ENCODE measurements at regions not wholly inside any gene's neighbourhood (a gene's known extent, or its start where the extent isn't known, plus 50 kb on each side); places are given as distances from the start of the nearest gene placed in this dataset.

- DNase-seq (ENCODE audit: low spot score), result no peak
Observed at GRCh38 chr6:120116343-120116742, 766.8 kb upstream of the MAN1A1 start.

DNA sequence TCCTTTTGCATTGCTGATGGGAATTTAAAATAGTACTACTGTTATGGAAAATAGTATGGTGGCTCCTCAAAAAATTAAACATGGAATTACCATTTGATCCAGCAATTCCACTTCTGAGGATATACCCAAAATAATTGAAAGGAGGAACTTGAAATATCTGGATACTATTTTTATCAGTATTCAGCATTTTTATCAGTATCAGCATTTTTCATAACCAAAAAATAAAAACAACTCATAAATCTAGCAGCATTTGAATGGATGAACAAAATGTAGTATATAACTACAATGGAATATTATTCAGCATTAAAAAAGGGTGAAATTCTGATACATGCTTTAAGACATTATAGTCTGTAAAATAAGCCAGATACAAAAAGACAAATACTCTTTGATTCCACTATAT lies 763.4 kb upstream of the MAN1A1 start:
- DNase-seq (ENCODE audit: low spot score), result no peak

- DNase-seq (ENCODE audit: low spot score), result no peak
Observed at GRCh38 chr6:120111001-120111400, 761.4 kb upstream of the MAN1A1 start.

GRCh38 chr6:120108061-120108795 lies 758.7 kb upstream of the MAN1A1 start:
- no peak for DNase-seq (ENCODE audit: low spot score)

DNA sequence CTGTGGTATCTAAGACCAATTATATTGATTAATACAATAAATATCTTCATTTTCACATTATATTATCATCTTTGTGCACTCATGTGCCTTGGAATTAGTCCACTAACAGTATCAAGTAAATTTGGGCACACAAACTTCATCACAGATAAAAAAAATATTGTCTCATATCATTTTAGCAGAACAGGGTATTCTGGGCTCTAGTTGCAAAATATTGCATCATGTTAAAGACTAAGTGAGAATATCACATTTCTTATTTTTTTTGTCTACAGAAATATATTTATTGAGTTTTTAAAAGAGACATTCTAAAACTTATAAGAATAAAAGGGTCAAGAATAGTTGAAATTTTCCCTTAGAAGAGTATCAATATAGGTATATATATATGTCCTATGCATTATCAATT lies 754.1 kb upstream of the MAN1A1 start:
- DNase-seq (ENCODE audit: low spot score), result no peak

GRCh38 chr6:120096696-120097260 lies 747.2 kb upstream of the MAN1A1 start:
- no peak for DNase-seq (ENCODE audit: low spot score)

DNA sequence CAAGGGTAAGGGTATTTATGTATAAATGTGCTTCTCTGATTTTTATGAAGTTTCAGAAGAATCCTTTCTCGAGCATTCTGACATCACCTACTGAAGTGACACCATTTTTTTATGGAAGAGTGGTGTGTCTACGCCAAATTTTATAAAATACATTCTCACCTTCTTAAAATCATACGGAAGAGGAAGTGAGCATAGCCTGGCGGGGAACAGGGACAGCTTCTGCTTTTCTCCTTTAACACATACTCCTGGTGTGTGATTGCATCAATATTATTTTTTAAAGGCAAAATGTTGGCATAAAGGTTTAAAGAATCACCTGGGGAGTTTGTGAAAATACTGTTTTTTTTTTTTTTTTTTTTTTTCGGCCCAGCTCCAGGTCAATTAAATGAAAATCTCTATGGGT lies 733.6 kb upstream of the MAN1A1 start:
- DNase-seq (ENCODE audit: low spot score), result no peak

DNA sequence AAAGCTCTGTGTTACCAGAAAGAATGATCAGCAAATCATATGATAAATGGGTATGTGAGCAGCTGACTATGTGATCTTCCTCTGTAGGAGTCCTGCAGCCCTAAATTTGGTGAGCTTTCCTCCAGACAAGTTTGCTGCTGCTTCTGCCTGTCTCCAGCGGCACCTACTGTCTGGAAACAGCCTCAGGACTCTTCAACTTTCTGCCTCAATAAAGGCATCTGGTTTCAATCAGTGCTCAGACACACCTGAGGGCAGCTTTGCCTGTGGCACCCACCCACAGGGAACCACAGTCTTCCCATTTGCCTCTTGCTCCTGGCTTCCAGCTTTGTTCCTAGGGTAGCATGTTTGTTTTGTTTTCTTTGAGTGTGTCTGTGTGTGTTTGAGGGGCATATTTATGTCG lies 727.9 kb upstream of the MAN1A1 start:
- DNase-seq (ENCODE audit: low spot score), result no peak

GRCh38 chr6:120058410-120058809 lies 708.8 kb upstream of the MAN1A1 start:
- DNase-seq (ENCODE audit: low spot score), result no peak

DNA sequence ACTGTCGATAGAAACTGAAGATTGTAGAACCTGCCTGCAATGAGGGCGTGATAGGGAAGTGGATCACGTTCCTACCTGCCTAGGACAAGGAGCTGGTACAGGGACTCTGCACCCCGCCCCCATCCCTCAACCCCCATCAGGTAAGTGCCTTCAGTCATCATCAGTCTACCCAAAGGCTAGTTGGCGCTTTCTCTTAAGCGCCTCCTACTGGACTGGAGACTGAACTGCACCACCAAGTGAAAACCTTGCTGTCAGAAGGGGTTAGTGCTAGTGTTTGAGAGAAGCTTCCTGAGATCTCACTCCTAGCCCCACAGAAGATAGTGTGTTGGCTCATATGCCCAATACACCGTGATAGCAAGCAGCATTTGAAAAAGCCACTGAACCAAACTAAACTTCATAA lies 706.5 kb upstream of the MAN1A1 start:
- no peak for DNase-seq (ENCODE audit: low spot score)

- no peak for DNase-seq (ENCODE audit: low spot score)
Observed at GRCh38 chr6:120055071-120055470, 705.5 kb upstream of the MAN1A1 start.

DNA sequence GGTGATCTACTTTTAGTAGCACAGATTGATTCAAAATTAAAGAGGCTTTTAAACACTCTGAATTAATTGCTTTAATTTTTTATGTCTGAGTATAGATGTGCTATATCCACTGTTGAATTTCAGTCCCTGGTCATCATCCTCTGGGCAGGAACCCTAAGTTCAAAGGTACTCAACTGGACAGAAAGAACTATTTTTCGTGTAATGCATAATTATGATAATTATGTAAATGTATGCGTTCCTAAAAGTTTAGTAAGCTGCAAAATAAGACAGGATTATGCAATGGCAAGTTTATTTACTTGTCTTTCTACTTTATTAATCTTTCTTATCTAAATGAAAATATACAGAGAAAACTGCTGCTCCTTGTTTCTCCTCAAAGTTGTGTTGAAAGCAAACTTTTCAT lies 690.1 kb upstream of the MAN1A1 start:
- DNase-seq (ENCODE audit: low spot score), result no peak

DNA sequence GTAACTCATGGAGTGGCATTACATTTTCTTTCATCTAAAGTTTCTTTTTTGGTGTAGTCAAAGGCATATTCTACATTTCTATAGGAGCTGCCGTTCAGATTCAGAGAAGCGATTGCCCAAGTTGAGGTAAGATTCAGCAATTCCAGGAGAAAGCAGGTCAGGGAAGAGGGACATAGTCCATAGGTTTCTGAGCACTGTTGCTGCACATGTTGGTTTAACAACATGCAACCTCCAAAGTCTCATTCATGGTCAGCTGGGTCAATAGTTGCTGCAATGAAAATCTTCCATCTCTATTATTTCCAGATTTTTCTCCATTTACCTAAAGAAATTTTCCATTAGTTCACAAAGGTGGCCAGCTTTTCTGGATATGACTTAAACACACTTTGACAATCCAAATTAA lies 682.3 kb upstream of the MAN1A1 start:
- DNase-seq (ENCODE audit: low spot score), result no peak

GRCh38 chr6:120026791-120027190 lies 677.2 kb upstream of the MAN1A1 start:
- DNase-seq (ENCODE audit: low spot score), result no peak

GRCh38 chr6:120010075-120010474 lies 660.5 kb upstream of the MAN1A1 start:
- DNase-seq (ENCODE audit: low spot score), result no peak

DNA sequence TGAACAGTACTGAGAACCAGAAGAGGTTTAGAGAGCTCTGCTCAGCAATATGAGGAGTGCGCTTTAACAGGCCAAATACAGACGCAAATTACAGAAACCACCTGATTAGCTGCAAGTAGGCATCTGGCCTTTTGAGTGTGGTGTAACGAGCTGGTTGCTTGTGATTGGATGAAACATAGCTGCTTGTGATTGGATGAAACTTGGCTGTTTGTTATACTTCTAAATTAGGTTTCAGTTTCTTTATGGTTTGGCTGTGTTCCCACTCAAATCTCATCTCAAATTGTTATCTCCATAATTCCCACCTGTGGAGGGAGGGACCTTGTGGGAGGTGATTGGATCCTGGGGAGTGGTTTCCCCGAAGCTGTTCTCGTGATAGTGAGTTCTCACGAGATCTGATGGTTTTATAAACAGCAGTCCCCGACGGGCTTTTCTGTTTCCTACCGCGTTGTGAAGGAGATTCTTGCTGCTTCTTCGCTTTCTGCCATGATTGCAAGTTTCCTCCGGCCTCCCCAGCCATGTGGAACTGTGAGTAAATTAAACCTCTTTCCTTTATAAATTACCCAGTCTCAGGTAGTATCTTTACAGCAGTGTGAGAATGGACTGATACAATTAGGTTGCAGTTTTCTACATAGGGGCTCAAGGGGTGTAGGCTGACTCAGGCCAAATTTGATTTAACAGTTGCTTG lies 655.9 kb upstream of the MAN1A1 start:
- DNase-seq (ENCODE audit: low spot score), result no peak

DNA sequence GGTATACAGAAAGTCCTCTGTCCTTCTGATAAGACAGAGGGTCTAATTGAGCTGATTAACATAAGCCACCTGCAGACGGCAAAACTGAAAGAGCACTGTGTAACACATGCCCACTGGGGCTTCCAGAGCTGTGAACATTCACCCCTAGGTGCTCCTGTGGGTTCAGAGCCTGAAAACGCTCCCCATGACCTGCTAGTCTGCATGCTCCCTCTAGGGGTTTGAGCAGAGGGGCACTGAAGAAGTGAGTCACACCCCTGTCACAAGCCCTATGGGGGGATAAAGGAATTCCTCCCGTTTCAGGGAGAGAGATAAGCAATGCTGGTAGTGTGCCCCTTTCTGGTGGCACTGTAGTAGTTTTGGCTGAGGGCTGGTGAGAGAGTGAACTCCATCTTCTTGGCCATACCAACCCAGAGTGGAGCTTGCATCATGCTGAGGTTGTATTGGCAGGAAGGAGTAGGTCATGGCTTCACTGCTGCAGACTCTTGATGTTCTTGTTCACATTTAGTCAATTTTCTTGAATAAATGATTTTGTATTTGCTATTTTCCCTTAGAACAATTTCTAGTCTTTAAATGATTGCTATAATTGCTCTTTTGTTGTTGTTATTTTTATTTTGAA lies 637.5 kb upstream of the MAN1A1 start:
- no peak for DNase-seq (ENCODE audit: low spot score)

DNA sequence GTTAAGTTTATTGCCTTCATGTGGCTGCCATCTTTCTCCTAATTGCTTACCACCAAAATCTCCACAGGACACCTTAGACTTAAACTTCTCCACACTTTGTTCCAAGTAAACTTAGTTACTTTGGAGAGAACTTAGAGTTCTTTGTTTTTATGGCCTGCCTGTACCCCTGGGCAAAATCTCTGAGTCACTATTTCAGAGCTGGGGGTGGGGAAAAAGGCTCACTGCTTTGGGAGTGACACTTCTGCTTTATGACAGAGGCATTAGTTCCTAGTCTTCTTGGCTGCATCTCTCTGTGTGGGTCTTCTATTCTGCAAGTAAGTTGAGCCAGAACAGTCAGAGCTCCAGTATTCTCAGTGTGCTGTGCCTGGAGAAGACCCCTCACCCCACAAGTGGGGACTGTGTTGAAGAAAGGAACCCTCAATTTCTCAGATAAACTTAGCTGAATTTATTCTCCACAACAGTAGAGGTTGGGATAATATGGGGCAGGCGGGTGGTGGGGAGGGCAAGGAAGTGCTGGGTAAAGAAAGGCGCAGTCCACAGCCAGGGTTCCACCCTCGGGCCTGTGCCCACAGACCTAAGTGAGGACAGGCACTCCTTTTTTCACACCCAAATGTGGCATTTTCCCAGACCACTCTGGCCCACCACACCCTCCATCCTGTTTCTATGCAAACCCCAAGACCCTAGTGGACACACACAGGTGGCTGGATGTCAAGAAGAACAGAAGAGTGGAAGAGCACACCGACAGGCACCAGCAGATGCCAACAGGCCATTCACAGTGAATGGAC lies 636.6 kb upstream of the MAN1A1 start:
- DNase-seq (ENCODE audit: low spot score), result no peak

DNA sequence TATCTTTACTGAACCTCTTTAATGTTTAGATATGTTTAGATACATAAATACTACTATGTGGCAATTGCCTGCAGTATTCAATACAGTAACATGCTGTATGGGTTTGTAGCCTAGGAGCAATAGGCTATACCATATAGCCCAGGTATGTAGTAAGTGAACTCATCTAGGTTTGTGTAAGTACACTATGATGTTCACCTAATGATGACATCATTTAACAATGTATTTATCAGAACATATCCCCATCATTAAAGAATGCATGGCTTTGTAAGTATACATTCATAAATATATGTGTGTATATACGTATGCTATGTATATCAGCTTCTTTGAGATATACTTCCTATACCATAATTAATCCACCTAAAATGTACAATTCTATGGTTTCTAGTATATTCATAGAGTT lies 631.2 kb upstream of the MAN1A1 start:
- no peak for DNase-seq (ENCODE audit: low spot score)

DNA sequence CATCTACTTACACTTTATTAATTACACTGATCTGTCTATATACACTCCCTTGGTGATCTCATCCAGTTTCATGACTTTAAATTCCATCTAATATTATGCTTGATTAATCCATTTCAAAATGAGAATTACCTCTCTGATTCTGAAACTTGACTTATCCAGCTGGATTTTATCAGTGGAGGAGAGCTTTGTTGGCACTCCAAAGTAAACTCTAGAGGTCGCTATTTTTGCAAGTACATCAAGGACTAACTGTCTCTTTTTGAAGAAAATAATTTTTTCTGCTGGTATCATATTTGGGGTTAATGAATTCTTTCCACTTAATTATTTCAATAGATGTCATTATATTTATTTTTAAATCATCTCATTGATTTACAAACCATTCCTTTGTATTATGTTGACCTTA lies 630.3 kb upstream of the MAN1A1 start:
- no peak for DNase-seq (ENCODE audit: low spot score)

DNA sequence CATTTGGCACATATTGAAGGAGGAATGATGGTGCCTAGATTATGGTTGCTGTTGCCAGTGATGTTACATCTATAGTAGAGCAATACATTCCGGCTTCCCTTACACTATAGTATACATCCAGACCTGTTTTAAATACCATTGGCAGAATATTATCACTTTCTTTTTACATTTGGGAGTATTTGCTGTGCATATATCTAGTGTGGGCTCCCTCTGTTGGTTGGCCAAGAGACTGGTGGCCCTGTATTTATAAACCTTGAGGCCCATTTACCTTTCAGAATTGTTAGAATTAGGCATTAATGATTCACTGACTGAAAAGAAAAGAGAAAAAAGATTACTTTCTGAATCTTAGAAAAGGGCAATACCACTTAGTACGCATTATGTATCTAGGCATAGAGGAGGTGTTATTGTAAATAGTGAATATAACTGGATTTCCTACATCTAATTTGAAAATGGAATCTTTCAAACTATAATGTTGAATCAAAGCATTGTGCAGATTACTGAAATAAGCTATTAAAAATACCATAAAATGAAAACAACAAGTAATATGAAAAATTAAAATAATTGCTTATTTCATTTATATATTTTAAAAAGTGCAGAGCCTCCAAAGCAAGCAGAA lies 628.8 kb upstream of the MAN1A1 start:
- DNase-seq (ENCODE audit: low spot score), result no peak
